GM04504 (cell line): ENCODE measurements at regions not wholly inside any gene's neighbourhood (a gene's known extent, or its start where the extent isn't known, plus 50 kb on each side); places are given as distances from the start of the nearest gene placed in this dataset.
"Not testable (repeated sequence)": the region's sequence is repeated elsewhere in the genome, so short reads cannot be mapped to it uniquely, and the experiment has no call there.

Experiments used
- DNase-seq: peaks from one replicate; pipeline ENCODE4 v3.0.0-alpha.2; 2012; ENCODE audit warnings: low read depth

DNA sequence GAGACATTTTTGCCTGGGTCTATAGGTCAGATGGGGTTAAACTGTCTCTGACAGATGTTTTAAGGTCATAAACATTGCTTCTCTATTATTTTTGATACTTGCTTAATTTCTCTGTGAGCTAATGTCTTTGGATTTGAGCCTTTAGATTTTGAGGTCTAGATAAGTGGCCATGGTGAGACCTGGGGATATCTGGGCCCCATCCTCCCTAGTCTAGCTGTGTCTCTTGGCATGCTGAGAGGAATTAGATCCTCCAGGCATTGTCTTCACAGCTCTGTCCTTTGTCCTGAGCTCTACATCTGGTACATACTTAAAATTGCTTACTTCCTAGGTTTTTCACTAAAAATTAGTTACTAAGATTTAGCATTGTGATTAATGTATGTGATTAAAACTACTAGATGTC is 265.0 kb upstream of the NPSR1 start:
- no peak for DNase-seq

- no peak for DNase-seq
Measured at GRCh38 chr7:34396437-34397064, 261.5 kb upstream of the NPSR1 start.

GRCh38 chr7:34401776-34402175 is 256.2 kb upstream of the NPSR1 start:
- DNase-seq: no peak

- DNase-seq: no peak
Measured at GRCh38 chr7:34406848-34407530, 251.0 kb upstream of the NPSR1 start.

DNA sequence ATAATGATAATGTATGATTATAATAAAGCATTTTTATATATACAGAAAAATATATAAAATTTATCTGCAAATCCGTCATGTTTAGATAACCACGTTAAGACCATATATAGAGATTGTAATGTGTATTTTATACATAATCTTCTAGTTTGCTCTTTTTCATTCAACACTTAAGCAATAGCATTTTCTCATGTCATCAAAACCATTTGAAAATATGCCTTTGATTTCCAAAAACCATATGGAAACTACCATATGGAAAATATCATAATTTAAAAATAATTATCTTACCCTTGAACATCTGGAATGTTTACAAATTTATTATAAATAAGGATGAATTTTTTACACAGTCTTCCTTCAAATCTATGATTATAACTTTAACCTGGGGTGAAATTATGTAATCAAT is 250.4 kb upstream of the NPSR1 start:
- DNase-seq: no peak

- DNase-seq: no peak
Measured at GRCh38 chr7:34417781-34418180, 240.2 kb upstream of the NPSR1 start.

- DNase-seq: no peak
Measured at GRCh38 chr7:34421526-34421925, 236.5 kb upstream of the NPSR1 start.

GRCh38 chr7:34425194-34425593 is 232.8 kb upstream of the NPSR1 start:
- no peak for DNase-seq

DNA sequence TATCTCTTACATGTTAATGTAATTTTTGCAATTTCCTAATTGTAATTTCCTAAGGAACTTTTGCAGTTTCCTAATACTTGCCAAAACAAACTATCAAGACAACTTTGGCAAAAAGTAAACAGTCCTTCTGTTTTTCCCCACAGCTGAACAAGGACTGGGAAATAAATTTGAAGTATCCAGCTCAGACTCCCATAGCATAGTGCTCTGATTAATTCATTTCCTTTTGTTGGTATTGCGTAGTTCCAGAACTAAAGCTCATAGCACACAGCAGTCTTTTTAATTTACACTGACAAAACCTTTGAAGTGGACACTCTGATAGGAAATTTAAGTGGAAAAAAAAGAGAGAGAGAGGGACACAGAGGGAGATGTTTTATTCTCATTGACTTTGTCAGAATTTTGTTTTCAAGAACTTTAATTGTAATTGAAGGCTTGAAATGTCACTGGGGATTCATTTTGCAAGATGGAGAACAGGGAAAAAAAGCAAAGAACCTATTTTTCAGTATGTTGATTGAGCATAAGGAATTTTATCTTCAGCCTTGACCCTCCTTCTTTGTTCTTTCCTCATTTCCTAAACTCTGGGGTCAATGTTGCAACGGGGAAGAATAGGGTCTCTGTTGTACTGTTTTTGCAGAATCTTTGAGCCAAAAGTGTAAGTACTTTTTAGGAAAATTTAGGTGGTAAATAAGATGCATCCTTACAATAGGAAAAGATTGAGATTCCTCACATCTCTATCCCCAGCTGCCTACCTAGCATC is 232.2 kb upstream of the NPSR1 start:
- DNase-seq: no peak

- peak; percentile 46 for DNase-seq
Measured at GRCh38 chr7:34430456-34430855, 227.6 kb upstream of the NPSR1 start.

- DNase-seq: no peak
Measured at GRCh38 chr7:34438436-34438835, 219.6 kb upstream of the NPSR1 start.

GRCh38 chr7:34445653-34446052 is 212.4 kb upstream of the NPSR1 start:
- no peak for DNase-seq

- not testable (repeated sequence) for DNase-seq
Measured at GRCh38 chr7:34448531-34448930, 209.5 kb upstream of the NPSR1 start.

DNA sequence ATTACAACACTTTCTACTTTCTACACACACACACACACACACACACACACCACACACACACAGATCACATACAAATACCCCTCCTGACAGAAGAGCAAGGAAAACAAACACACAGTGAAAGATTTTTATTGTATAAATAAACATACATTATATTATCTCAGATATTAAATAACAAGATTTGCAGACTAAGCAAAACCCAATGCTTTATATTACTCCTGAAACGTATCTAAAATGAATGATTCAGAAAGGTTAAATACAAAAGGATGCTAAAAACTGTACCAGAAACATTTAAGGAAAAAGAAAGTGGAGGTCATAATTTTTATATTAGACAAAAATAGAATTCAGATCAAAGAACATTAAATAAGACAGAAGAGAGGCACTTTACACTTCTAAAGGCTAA is 208.3 kb upstream of the NPSR1 start:
- no peak for DNase-seq

- DNase-seq: no peak
Measured at GRCh38 chr7:34451183-34451582, 206.8 kb upstream of the NPSR1 start.

GRCh38 chr7:34451923-34452322 is 206.1 kb upstream of the NPSR1 start:
- no peak for DNase-seq

- DNase-seq: no peak
Measured at GRCh38 chr7:34452363-34452762, 205.7 kb upstream of the NPSR1 start.

DNA sequence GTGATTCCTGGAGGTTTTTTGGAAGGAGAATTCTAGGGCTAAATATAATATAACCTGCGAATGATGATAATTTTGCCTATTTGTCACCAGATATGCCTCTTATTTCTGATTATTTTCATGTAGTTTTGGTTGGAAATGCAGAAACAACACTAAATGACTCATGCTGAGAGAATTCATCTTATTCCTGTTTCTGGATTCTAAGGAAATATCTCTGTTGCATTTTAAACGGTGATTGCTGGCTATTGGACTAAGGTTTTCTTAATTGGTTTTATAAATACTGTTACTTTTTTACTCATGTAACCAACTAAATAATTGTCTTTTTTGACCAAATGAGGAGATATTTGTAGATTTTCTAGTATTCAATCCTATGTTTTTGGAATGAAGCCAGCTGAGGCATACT is 204.9 kb upstream of the NPSR1 start:
- DNase-seq: no peak

- no peak for DNase-seq
Measured at GRCh38 chr7:34454381-34454780, 203.6 kb upstream of the NPSR1 start.

DNA sequence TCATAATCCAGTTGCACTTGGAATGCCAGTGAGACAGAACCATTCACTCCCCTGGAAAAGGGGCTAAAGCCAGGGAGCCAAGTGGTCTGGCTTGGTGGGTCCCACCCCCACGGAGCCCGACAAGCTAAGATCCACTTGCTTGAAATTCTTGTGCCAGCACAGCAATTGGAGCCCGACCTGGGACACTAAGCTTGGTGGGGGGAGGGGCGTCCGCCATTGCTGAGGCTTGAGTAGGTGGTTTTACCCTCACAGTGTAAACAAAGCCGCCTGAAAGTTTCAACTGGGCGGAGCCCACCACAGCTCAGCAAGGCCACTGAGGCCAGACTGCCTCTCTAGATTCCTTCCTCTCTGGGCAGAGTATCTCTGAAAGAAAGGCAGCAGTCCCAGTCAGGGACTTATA is 200.7 kb upstream of the NPSR1 start:
- no peak for DNase-seq

GRCh38 chr7:34463830-34464229 is 194.2 kb upstream of the NPSR1 start:
- DNase-seq: no peak

DNA sequence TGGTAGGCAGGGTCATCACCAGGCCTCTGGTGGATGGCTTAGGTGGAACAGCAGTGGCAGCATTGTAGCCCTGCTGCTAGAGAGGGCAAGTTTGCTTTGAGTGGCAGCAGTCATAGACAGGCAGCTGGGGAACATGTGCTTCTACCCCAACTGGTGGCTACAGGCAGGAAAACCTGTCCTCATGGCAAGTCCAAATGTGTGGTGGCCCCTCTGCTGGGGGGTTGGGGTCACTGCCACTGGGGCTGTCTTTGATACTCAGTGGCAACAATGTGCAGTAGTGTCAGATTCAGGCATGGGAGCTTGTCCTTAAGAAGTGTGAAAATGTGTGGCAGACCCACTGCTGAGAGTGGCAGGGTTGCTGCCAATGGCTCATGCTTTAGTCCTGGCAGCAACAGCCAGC is 186.2 kb upstream of the NPSR1 start:
- DNase-seq: no peak

GRCh38 chr7:34486371-34486770 is 171.6 kb upstream of the NPSR1 start:
- DNase-seq: no peak
